ENCODE measurements at regions not wholly inside any gene's neighbourhood (a gene's known extent, or its start where the extent isn't known, plus 50 kb on each side); places are given as distances from the start of the nearest gene placed in this dataset.
"Not testable (repeated sequence)": the region's sequence is repeated elsewhere in the genome, so short reads cannot be mapped to it uniquely, and the experiment has no call there.

GRCh38 chr3:25957026-25957425, 167.1 kb downstream of the OXSM start:
- DNase-seq: no peak

GRCh38 chr3:25960776-25961175, 170.9 kb downstream of the OXSM start:
- no peak for DNase-seq

- DNase-seq: no peak
These were observed 172.4 kb downstream of the OXSM start for GRCh38 chr3:25962255-25962654.

- no peak for DNase-seq
These were observed 174.3 kb downstream of the OXSM start for GRCh38 chr3:25964141-25964540.

- DNase-seq: no peak
These were observed 177.5 kb downstream of the OXSM start for GRCh38 chr3:25967385-25967784.

- no peak for DNase-seq
These were observed 181.8 kb downstream of the OXSM start for GRCh38 chr3:25971736-25972135.

- no peak for DNase-seq
These were observed 183.2 kb downstream of the OXSM start for GRCh38 chr3:25973122-25973521.

- no peak for DNase-seq
These were observed 192.9 kb downstream of the OXSM start for GRCh38 chr3:25982756-25983155.

- DNase-seq: no peak
These were observed 195.7 kb downstream of the OXSM start for GRCh38 chr3:25985621-25986020.

GRCh38 chr3:25992606-25993005, 202.7 kb downstream of the OXSM start:
- DNase-seq: no peak

GRCh38 chr3:26004172-26004571, 214.3 kb downstream of the OXSM start:
- DNase-seq: no peak

- no peak for DNase-seq
These were observed 221.4 kb downstream of the OXSM start for GRCh38 chr3:26011276-26011675.

- no peak for DNase-seq
These were observed 222.4 kb downstream of the OXSM start for GRCh38 chr3:26012241-26012745.

- DNase-seq: no peak
These were observed 225.9 kb downstream of the OXSM start for GRCh38 chr3:26015752-26016151.

GRCh38 chr3:26018889-26019288, 229.0 kb downstream of the OXSM start:
- DNase-seq: no peak

GRCh38 chr3:26024206-26024605, 234.3 kb downstream of the OXSM start:
- not testable (repeated sequence) for DNase-seq

GRCh38 chr3:26029321-26029720, 239.4 kb downstream of the OXSM start:
- DNase-seq: no peak

GRCh38 chr3:26042126-26042525, 252.2 kb downstream of the OXSM start:
- DNase-seq: not testable (repeated sequence)

GRCh38 chr3:26049951-26050350, 260.1 kb downstream of the OXSM start:
- DNase-seq: no peak

GRCh38 chr3:26050776-26051175, 260.9 kb downstream of the OXSM start:
- no peak for DNase-seq

- DNase-seq: no peak
These were observed 269.0 kb downstream of the OXSM start for GRCh38 chr3:26058901-26059321.

- DNase-seq: no peak
These were observed 272.1 kb downstream of the OXSM start for GRCh38 chr3:26061947-26062346.

- no peak for DNase-seq
These were observed 274.4 kb downstream of the OXSM start for GRCh38 chr3:26064297-26064696.

- no peak for DNase-seq
These were observed 279.0 kb downstream of the OXSM start for GRCh38 chr3:26068890-26069289.

GRCh38 chr3:26070854-26071253, 281.0 kb downstream of the OXSM start:
- DNase-seq: no peak

- no peak for DNase-seq
These were observed 284.2 kb downstream of the OXSM start for GRCh38 chr3:26074080-26074479.
